Liver (tissue), 8 donors: ENCODE measurements at regions not wholly inside any gene's neighbourhood (a gene's known extent, or its start where the extent isn't known, plus 50 kb on each side); places are given as distances from the start of the nearest gene placed in this dataset.

ENCODE experiments used
- DNase-seq: peaks from one replicate; pipeline ENCODE4 v3.0.0-alpha.2; 2017; ENCODE audit warnings: low spot score
- H3K27ac ChIP-seq, 2 donors: one replicate each; pipeline ENCODE4 v1.7.0; 2013; ENCODE audit warnings: inconsistent platforms in 2 of 2, low read length in 2 of 2, control low read depth in 1 of 2, low read depth in 1 of 2, mild to moderate bottlenecking in 1 of 2
- H3K27me3 ChIP-seq, 4 donors: one replicate each; pipeline versions ENCODE4 v1.6.1 to v1.7.0; 2013; ENCODE audit warnings: low read length in 3 of 4, inconsistent platforms in 1 of 4, mild to moderate bottlenecking in 1 of 4, moderate library complexity in 1 of 4; ENCODE audit not compliant: control insufficient read depth in 4 of 4, insufficient read depth in 4 of 4
- H3K36me3 ChIP-seq, 4 donors: one replicate each; pipeline versions ENCODE4 v1.6.1 to v1.7.0; 2013; ENCODE audit warnings: low read length in 3 of 4, mild to moderate bottlenecking in 3 of 4, low read depth in 1 of 4, moderate library complexity in 1 of 4; ENCODE audit not compliant: control insufficient read depth in 4 of 4, insufficient read depth in 3 of 4
- H3K4me1 ChIP-seq, 4 donors: one replicate each; pipeline versions ENCODE4 v1.6.1 to v1.7.0; 2013; ENCODE audit warnings: low read length in 3 of 4, mild to moderate bottlenecking in 3 of 4, moderate library complexity in 1 of 4; ENCODE audit not compliant: control insufficient read depth in 4 of 4, insufficient read depth in 4 of 4
- H3K4me3 ChIP-seq, 3 donors: one replicate each; pipeline versions ENCODE4 v1.6.1 to v1.7.0; 2013; ENCODE audit warnings: low read length in 3 of 3, control low read depth in 1 of 3, low read depth in 1 of 3, mild to moderate bottlenecking in 1 of 3
- H3K9ac ChIP-seq, 2 donors: one replicate each; pipeline ENCODE4 v1.7.0; 2013; ENCODE audit warnings: low read length in 2 of 2, mild to moderate bottlenecking in 2 of 2, moderate library complexity in 2 of 2, control low read depth in 1 of 2, low read depth in 1 of 2
- H3K9me3 ChIP-seq, 4 donors: one replicate each; pipeline versions ENCODE4 v1.6.1 to v1.7.0; 2013; ENCODE audit warnings: low read length in 3 of 4; ENCODE audit not compliant: control insufficient read depth in 4 of 4
- EGR1 ChIP-seq, 2 donors: IDR thresholded peaks; 2 replicates each; pipeline ENCODE4 v1.6.1; 2016 to 2018; ENCODE audit warnings: antibody characterized with exemption in 2 of 2, low read depth in 2 of 2
- FOXA1 ChIP-seq: IDR thresholded peaks from 2 replicates; pipeline ENCODE4 v1.6.1; 2016; ENCODE audit warnings: antibody characterized with exemption
- FOXA2 ChIP-seq: IDR thresholded peaks from 2 replicates; pipeline ENCODE4 v1.6.1; 2016; ENCODE audit warnings: antibody characterized with exemption
- GABPA ChIP-seq, 2 donors: IDR thresholded peaks in 1 of 2; conservative IDR thresholded peaks in 1 of 2; 2 replicates each; pipeline ENCODE4 v1.6.1; 2016; ENCODE audit warnings: antibody characterized with exemption in 2 of 2, mild to moderate bottlenecking in 1 of 2, moderate library complexity in 1 of 2
- HNF4A ChIP-seq, 2 donors: conservative IDR thresholded peaks; 2 replicates each; pipeline ENCODE4 v1.6.1; 2016; ENCODE audit warnings: antibody characterized with exemption in 2 of 2, mild to moderate bottlenecking in 2 of 2
- JUND ChIP-seq, 2 donors: IDR thresholded peaks; 2 replicates each; pipeline ENCODE4 v1.6.1; 2016; ENCODE audit warnings: antibody characterized with exemption in 2 of 2
- NR2F2 ChIP-seq: IDR thresholded peaks from 2 replicates; pipeline ENCODE4 v1.6.1; 2016; ENCODE audit warnings: antibody characterized with exemption
- RAD21 ChIP-seq, 2 donors: IDR thresholded peaks; 2 replicates each; pipeline ENCODE4 v1.6.1; 2016; ENCODE audit warnings: antibody characterized with exemption in 2 of 2, mild to moderate bottlenecking in 2 of 2
- RXRA ChIP-seq, 2 donors: IDR thresholded peaks; 2 replicates each; pipeline ENCODE4 v1.6.1; 2017 to 2018; ENCODE audit warnings: antibody characterized with exemption in 2 of 2, mild to moderate bottlenecking in 1 of 2
- SP1 ChIP-seq: IDR thresholded peaks from 2 replicates; pipeline ENCODE4 v1.6.1; 2018; ENCODE audit warnings: antibody characterized with exemption, mild to moderate bottlenecking
- TAF1 ChIP-seq: conservative IDR thresholded peaks from 2 replicates; pipeline ENCODE4 v1.6.1; 2016; ENCODE audit warnings: antibody characterized with exemption, mild to moderate bottlenecking
- YY1 ChIP-seq: IDR thresholded peaks from 2 replicates; pipeline ENCODE4 v1.6.1; 2016; ENCODE audit warnings: antibody characterized with exemption, mild to moderate bottlenecking
- WGBS: extraction: QIAGEN DNeasy Blood & Tissue Kit; methylation state at CpG from one replicate; pipeline ENCODE4 v1.1.7; 2013; 5-methylcytosine and 5-hydroxymethylcytosine counted together
- TF ChIP-seq, protein P1 (sequence below): IDR thresholded peaks from 2 replicates; pipeline ENCODE4 v1.6.1; 2016; ENCODE audit warnings: antibody characterized with exemption
- TF ChIP-seq, protein P2 (sequence below): IDR thresholded peaks from 2 replicates; pipeline ENCODE4 v1.6.1; 2016; ENCODE audit warnings: antibody characterized with exemption
- TF ChIP-seq, protein P3 (sequence below): IDR thresholded peaks from 2 replicates; pipeline ENCODE4 v1.6.1; 2016; ENCODE audit warnings: antibody characterized with exemption
- TF ChIP-seq, protein P4 (sequence below): IDR thresholded peaks from 2 replicates; pipeline ENCODE4 v1.6.1; 2016; ENCODE audit warnings: antibody characterized with exemption, mild to moderate bottlenecking
- TF ChIP-seq, protein P5 (sequence below): fragments of 150-350 bp; IDR thresholded peaks from 2 replicates; pipeline ENCODE4 v1.5.1; 2017; ENCODE audit warnings: improper control_type of control experiment, low read depth, low read length; ENCODE audit not compliant: missing input control
- donor health status: healthy.
- donor health status: healthy.
- donor health status: healthy.
- donor health status: healthy.
- donor health status: healthy.

DNA sequence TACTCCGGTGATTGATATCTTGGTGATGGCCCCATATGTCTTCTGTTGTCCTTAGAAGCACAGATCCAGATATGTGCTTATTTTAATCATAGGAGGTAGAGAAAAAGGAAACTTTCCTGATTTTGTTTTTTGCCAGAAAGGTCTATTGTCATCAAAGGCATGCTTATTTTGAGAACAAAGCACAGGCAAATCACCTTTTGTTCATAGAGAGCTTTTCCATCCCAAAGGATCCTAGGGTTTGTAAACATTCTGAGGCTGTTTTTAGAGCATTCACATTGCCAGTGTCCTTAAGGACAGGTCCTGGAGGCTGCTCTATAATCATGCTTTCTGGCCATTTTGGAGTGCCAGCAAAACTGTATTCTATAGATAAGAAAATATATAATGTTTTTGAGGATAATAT lies 148.5 kb upstream of the SEL1L start:
- WGBS, result 72% methylated on average over 1 of the region's 1 CpG
- no peak overlapping the region for H3K4me3 ChIP-seq
- no peaks in the 10 kb centered on the region for H3K9me3 ChIP-seq
- H3K9ac ChIP-seq, result no peak overlapping the region
- no peaks in the 10 kb centered on the region for H3K36me3 ChIP-seq
- H3K27ac ChIP-seq, result no peak overlapping the region
- H3K4me1 ChIP-seq, result no peaks in the 10 kb centered on the region
- DNase-seq, result no peak
- H3K27me3 ChIP-seq, result peaks cover 0 to 6% (median 0%) of the 10 kb centered on the region in 4 donors
- TF ChIP-seq TAF1 (no peak), FOXA1 (no peak), NR2F2 (no peak), YY1 (no peak), RAD21 (IDR thresholded peaks at IDR 0.05) (no peak), GABPA (IDR thresholded peaks at IDR 0.05 in 1 of 2, conservative IDR thresholded peaks at IDR 0.05 in 1 of 2) (no peak), JUND (IDR thresholded peaks at IDR 0.05) (no peak), EGR1 (IDR thresholded peaks at IDR 0.05; ENCODE audit: low read depth in 2 of 2) (no peak), RXRA (IDR thresholded peaks at IDR 0.05) (no peak), SP1 (no peak), HNF4A (conservative IDR thresholded peaks at IDR 0.05) (no peak), FOXA2 (no peak)
- TF ChIP-seq, protein P1, sequence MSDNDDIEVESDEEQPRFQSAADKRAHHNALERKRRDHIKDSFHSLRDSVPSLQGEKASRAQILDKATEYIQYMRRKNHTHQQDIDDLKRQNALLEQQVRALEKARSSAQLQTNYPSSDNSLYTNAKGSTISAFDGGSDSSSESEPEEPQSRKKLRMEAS, result no peak
- TF ChIP-seq, protein P2, sequence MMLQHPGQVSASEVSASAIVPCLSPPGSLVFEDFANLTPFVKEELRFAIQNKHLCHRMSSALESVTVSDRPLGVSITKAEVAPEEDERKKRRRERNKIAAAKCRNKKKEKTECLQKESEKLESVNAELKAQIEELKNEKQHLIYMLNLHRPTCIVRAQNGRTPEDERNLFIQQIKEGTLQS, result no peak
- TF ChIP-seq, protein P3, sequence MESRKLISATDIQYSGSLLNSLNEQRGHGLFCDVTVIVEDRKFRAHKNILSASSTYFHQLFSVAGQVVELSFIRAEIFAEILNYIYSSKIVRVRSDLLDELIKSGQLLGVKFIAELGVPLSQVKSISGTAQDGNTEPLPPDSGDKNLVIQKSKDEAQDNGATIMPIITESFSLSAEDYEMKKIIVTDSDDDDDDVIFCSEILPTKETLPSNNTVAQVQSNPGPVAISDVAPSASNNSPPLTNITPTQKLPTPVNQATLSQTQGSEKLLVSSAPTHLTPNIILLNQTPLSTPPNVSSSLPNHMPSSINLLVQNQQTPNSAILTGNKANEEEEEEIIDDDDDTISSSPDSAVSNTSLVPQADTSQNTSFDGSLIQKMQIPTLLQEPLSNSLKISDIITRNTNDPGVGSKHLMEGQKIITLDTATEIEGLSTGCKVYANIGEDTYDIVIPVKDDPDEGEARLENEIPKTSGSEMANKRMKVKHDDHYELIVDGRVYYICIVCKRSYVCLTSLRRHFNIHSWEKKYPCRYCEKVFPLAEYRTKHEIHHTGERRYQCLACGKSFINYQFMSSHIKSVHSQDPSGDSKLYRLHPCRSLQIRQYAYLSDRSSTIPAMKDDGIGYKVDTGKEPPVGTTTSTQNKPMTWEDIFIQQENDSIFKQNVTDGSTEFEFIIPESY, result no peak
- TF ChIP-seq, protein P4, sequence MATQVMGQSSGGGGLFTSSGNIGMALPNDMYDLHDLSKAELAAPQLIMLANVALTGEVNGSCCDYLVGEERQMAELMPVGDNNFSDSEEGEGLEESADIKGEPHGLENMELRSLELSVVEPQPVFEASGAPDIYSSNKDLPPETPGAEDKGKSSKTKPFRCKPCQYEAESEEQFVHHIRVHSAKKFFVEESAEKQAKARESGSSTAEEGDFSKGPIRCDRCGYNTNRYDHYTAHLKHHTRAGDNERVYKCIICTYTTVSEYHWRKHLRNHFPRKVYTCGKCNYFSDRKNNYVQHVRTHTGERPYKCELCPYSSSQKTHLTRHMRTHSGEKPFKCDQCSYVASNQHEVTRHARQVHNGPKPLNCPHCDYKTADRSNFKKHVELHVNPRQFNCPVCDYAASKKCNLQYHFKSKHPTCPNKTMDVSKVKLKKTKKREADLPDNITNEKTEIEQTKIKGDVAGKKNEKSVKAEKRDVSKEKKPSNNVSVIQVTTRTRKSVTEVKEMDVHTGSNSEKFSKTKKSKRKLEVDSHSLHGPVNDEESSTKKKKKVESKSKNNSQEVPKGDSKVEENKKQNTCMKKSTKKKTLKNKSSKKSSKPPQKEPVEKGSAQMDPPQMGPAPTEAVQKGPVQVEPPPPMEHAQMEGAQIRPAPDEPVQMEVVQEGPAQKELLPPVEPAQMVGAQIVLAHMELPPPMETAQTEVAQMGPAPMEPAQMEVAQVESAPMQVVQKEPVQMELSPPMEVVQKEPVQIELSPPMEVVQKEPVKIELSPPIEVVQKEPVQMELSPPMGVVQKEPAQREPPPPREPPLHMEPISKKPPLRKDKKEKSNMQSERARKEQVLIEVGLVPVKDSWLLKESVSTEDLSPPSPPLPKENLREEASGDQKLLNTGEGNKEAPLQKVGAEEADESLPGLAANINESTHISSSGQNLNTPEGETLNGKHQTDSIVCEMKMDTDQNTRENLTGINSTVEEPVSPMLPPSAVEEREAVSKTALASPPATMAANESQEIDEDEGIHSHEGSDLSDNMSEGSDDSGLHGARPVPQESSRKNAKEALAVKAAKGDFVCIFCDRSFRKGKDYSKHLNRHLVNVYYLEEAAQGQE, result no peak
- TF ChIP-seq, protein P5, sequence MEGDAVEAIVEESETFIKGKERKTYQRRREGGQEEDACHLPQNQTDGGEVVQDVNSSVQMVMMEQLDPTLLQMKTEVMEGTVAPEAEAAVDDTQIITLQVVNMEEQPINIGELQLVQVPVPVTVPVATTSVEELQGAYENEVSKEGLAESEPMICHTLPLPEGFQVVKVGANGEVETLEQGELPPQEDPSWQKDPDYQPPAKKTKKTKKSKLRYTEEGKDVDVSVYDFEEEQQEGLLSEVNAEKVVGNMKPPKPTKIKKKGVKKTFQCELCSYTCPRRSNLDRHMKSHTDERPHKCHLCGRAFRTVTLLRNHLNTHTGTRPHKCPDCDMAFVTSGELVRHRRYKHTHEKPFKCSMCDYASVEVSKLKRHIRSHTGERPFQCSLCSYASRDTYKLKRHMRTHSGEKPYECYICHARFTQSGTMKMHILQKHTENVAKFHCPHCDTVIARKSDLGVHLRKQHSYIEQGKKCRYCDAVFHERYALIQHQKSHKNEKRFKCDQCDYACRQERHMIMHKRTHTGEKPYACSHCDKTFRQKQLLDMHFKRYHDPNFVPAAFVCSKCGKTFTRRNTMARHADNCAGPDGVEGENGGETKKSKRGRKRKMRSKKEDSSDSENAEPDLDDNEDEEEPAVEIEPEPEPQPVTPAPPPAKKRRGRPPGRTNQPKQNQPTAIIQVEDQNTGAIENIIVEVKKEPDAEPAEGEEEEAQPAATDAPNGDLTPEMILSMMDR, result no peak

DNA sequence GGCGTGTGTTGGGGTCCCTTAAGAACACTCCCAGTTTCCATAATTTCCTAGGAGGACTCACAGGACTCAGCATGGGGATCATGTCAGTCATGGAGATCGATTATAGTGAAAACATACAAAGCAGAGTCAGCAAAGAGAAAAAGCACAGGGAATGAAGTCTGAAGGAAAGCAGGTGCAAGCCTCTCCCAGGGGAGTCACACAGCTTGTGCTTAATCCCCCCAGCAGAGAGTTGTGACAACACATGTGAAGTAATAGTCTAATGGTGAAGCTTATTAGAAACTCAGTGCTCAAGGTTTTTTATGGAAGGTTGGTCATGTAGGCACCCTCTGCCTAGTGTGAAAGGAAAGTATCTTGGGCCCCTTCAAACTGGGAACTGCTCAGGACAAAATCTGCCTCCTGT lies 149.0 kb upstream of the SEL1L start:
- no peak for DNase-seq
- H3K9me3 ChIP-seq, result no peaks in the 10 kb centered on the region
- no peaks in the 10 kb centered on the region for H3K36me3 ChIP-seq
- H3K4me3 ChIP-seq, result no peak overlapping the region
- no peak overlapping the region for H3K27ac ChIP-seq
- no peaks in the 10 kb centered on the region for H3K4me1 ChIP-seq
- 60% methylated on average over 2 of the region's 2 CpGs for WGBS
- H3K9ac ChIP-seq, result no peak overlapping the region
- H3K27me3 ChIP-seq, result peaks cover 0 to 6% (median 0%) of the 10 kb centered on the region in 4 donors
- TF ChIP-seq, protein P1, result no peak
- no peak for TF ChIP-seq HNF4A (conservative IDR thresholded peaks at IDR 0.05)
- TF ChIP-seq TAF1, result no peak
- TF ChIP-seq, protein P3, result no peak
